Right renal cortex interstitium (tissue), 3 donors: ENCODE measurements at regions not wholly inside any gene's neighbourhood (a gene's known extent, or its start where the extent isn't known, plus 50 kb on each side); places are given as distances from the start of the nearest gene placed in this dataset.
"Not testable (repeated sequence)": the region's sequence is repeated elsewhere in the genome, so short reads cannot be mapped to it uniquely, and the experiment has no call there.

Source experiments
- DNase-seq, 3 donors: peaks; one replicate each; pipeline ENCODE4 v3.0.0-alpha.2; 2013; ENCODE audit warnings: low read depth in 3 of 3, low spot score in 2 of 3

DNA sequence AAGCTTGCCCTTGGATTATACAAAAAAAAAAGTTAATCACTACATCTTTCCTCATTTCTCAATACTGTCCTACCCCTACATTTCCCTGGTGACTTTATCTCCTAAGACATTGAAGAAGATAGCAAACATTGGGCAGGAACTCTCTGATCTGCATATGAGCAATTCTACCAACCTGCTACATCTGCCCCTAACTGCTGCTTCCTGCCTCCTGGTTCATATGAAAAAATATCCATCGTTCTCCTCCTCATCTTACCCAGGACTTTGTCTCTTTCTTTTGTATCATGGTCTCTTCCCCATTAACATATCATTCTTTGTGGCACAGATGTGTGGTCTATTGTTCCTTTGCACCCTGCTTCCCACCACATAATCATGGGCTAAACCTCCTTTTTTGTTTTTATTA lies 139.7 kb upstream of the PCGF5 start:
- DNase-seq, result no peak

DNA sequence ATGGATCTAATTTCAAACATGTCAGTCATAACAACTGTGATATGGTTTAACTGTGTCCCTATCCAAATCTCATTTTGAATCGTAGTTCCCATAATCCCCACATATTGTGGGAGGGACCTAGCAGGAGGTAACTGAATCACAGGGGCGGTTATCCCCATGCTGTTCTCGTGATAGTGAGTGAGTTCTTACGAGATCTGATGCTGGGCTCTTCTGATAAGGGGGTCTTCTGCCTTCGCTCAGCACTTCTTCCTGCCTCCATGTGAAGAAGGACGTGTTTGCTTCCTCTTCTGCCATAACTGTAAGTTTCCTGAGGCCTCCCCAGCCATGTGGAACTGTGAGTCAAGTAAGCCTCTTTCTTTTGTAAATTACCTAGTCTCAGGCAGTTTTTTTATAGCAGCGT lies 138.0 kb upstream of the PCGF5 start:
- DNase-seq, result no peak

DNA sequence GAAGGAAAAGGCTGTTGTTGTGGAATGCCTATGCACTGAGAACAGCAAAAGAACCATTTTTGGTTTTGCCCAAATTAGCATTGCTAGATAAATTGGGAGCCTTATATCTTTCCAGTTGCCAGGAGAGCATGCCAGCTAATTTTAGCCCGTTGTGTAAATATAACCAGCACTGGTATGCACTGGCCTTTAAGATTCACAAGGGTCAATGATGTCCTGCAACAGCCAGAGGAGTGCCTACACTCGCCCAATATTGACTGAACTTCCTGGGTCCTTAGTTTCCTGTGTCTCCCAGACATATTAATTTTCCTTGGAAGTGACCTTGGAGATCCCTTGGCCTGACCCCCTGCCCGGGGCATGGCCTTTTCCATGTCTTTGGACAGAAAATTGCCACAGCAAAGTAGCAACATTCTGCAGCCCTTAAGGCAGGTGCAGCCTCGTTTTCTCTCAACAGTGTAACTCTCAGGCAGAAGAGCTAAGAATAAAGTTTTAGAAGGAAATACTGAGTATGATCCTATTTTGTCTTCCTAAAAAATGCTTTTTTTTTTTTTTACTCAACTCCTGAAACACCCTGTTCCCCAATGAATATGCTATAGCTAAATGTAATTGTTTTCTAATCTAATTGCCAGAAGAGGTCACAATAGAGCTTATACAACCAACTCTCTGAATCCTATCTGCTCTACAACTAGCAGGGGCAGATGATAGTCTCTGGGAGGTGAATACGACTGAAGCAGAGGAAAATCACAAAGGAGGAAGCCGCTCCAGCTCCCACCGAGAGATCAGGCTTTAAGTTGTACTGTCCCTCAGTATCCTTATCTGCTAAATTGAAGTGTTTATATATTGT lies 131.9 kb upstream of the PCGF5 start:
- no peak for DNase-seq

DNA sequence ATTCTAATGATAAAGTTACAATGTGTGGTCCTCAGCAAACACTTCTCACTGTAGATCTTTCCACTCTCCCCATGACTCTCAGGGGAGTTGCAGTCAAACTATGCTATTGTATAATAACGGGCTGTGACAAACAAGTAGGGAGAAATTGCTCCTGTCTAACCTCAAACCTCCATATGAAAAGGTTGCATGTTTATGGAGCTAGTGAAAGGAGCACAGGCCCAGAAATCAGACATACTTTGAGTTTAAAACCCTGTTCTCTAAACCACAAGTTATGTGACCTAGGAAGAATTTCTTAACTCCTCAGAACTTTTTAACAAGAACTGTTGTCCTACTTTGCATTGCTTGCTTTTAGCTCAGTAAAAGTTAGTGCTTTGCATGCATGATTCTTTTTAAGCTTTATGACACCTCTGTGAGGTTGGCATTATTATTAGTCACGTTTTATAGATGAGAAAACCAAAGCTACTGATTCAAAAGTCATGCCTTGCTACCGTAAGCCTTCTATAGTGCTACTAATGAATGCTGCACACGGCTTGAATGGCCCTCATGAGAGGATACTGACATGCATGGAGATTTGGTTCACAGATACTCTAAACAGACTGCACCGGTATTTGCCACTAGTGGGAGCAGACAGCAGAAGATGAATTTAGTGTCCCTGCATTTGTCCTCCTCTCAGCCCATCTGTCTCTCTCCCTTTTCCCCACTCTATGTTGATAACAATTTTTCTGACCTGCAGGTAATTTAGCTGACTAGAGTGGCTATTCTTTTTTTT lies 129.5 kb upstream of the PCGF5 start:
- no peak for DNase-seq

DNA sequence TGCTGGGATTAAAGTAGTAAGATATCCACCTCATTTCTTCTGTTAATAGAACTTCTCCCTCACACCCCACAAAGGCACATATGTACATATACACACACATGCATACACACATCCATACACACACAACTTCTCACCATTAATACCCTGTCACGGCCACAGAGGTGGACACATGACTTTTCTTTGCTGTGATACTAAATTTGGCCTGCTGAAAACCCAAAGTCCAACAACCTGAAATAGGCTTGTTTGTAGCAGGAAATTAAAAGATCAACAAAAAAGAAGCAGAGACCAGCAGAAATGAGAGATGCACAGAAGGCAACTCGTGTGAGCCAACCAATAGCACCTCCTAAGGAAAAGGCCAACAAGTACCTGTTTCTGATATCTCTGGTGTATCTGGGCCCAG lies 128.7 kb upstream of the PCGF5 start:
- DNase-seq, result no peak

DNA sequence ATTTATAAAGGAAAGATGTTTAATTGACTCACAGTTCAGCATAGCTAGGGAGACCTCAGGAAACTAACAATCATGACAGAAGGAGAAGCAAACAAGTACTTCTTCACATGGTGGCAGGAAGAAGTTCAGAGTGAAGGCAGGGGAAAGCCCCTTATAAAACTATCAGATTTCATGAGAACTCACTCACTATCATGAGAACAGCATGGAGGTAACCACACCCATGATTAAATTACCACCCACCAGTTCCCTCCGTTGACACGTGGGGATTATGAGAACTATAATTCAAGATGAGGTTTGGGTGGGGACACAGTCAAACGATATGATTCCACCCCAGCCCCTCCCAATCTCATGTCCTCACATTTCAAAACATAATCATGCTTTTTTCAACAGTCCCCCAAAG lies 124.2 kb upstream of the PCGF5 start:
- DNase-seq, result no peak

DNA sequence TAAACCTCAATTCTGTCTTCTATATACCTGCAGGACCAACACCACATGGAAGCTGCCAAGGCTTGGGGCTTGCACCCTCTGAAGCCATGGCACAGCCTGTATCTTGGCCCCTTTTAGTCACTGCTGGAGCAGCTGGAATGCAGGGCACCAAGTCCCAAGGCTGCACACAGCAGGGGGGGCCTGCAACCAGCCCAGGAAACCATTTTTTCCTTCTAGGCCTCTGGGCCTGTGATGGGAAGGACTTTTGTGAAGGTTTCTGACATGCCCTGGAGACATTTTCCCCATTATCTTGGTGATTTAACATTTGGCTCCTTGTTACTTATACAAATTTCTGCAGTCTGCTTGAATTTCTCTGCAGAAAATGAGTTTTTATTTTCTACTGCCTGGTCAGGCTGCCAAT lies 123.2 kb upstream of the PCGF5 start:
- DNase-seq, result no peak

DNA sequence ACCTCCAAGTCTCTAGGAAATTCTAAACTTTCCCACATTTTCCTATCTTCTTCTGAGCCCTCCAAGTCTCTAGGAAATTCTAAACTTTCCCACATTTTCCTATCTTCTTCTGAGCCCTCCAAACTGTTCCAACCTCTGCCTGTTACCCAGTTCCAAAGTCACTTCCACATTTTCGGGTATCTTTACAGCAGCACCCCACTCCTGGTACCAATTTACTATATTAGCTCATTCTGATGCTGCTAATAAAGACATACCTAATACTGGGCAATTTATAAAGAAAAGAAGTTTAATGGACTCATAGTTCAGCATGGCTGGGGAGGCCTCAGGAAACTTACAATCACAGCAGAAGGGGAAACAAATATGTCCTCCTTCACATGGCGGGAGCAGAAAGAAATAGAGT lies 122.4 kb upstream of the PCGF5 start:
- not testable (repeated sequence) for DNase-seq

DNA sequence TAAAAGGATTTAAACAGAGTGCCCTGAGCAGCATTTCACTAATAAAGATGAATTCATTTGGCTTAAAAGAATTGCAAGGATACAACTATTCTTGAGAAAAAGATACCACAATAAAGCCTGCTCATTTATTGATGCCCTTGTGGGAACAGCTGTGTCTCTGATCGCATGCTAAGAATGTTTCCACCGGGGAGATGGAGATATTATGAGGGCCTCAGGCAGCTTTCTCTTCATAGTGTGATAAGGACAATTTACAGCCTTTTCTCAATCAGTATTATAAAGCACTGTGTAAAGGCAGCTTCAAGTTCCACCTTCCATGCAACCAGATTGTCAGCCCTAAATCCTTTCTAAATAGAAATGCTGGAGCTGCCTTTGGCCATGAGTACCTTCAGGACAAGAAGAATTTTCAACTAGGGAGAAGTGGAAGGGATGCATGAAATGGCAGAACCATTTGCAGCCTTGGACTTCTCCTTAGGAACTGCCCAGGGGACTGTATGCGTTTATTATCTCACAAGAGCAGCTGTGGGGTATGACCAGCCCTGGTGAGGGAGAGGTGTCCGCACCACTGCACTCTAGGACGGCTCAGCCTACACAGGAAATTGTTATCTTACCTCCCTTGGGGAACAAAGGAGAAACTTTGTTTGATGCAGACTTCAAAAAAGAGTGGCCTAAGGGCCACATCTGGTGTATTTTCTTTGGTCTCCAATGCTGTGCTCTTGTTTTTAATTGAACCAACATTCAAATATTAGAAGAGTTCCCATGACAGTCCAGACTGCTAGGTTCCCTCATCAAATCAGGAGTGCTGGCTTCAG lies 116.9 kb upstream of the PCGF5 start:
- no peak for DNase-seq

DNA sequence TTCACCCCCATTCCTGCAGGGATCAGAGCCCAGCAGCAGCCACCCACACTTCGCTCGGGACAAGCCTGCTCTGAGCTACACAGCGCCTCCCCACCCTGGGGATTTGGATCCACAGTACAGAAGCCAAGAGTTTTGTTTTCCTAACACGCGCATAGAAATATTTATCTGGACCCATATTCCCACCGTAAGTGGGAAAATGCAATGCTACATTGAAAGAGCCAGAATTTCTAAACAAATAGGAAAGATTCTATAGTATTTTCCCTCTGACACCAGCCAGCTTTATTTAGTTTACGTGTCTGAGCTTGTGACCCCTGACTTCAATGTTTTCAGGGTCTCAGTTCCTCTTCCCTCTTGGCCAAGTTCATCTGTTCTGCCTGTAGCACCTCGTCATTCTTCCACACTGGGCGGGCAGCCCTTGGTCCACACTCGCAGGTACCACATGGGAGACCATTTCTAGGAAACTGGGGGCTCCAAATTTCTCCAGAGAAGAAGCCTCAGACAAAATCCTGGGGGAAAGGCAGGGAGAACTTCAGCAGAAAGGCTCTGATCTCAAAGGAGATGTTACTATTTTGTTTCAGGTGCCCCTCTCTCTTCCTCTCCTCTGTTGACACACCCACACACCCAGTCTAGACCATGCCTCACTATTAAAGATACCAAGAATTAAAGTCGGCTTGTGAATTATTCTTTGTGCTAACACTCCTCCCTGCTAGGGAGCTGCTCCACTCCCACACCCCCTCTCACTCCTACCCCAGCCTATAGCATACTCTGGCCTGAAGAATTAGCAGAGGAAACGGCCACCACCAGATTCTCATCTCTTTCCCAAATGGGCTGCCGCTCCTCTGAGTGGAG lies 116.0 kb upstream of the PCGF5 start:
- no peak for DNase-seq

DNA sequence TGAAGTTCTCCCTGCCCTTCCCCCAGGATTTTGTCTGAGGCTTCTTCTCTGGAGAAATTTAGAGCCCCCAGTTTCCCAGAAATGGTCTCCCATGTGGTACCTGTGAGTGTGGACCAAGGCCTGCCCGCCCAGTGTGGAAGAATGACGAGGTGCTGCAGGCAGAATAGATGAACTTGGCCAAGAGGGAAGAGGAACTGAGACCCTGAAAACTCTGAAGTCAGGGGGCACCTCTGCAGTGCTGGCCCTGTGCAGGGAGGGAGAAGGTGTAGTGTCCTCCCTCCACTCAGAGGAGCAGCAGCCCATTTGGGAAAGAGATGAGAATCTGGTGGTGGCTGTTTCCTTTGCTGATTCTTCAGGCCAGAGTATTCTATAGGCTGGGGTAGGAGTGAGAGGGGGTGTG lies 115.2 kb upstream of the PCGF5 start:
- DNase-seq, result no peak

DNA sequence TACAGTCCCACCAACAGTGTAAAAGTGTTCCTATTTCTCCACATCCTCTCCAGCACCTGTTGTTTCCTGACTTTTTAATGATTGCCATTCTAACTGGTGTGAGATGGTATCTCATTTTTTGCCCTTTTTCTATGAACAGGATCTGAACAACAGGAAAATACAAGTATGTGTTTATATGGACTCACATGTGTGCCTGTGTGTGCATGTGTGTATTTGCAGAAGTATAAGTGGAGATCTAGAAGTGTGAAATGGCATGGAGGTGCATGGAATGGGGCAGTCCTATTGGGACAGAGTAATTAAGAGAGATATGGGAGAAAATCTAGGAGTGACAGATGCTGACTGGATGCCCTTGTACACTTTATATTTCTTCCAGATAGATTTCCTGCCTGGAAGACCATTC lies 111.6 kb upstream of the PCGF5 start:
- DNase-seq, result no peak

DNA sequence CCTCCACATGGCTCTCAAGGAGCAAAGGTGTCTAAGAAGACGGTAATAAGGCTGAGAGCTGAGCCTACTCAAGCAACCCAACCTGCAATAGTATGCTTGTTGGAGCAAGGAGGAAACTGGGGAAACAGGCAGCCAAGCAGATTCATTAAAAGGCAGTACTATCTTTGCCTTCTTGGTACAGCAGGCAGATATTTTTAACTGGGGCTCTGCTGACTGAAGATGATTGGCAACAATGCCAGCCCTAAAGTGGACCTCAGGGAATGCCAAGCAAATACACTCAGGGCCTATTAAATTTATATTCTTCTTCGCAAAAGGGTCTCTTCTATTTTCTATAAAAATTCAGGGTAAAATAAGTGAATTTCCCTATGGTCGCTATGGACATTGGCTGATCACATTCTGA lies 109.4 kb upstream of the PCGF5 start:
- DNase-seq, result no peak

DNA sequence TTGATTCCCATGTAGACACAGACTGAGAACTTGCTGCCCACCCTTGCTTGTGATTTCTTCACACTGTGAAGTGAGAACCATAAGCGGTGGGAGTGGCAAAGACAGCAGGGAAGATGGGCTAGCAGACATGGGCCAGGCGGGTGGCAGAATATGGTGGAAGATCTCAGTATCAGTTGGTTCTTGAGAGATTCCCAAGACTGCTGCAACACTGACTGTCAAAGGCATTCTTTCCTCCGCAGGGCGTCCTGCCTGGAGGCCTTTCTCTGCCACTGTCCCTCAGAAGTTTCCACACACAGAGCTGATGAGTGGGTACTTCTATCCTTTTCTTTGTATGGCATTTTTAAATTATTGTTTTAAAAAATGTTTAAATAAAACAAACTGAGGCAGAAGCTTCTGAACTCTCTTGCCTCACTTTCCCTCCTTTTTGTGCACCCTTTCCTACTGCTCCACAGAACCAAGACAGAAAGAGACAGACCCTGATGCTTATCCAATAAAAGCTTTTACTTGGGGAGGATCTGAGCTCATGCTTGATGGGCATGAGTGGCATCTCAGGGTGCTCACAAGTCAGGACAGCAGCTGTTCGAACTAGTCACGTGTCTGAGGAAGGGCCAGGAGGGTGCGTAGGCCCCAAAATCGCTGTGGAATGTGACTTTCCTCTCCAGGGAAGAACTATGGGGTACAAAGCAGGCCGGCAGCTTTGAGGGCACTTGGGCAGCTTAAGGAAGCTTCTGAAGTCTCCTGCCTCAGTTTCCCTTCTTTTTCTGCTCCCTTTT lies 104.7 kb upstream of the PCGF5 start:
- no peak for DNase-seq

DNA sequence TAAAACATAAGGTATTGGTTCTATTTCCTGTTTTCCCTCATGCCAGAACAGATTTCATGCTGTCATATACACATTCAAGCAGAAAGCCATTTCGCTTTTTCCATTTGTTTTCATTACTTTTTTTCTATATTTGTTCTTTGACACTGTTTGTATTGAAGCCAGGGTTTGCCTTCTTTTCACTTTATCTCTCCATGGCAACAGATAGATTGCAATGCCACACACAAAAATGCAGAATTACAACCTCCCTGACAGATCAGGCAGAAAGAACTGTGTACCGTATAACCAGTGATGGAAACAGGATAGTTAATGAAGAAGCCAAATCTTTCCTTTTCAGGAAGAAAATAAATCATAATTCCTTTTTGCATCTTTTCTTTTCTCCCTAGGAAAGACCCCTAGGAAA lies 103.0 kb upstream of the PCGF5 start:
- no peak for DNase-seq

DNA sequence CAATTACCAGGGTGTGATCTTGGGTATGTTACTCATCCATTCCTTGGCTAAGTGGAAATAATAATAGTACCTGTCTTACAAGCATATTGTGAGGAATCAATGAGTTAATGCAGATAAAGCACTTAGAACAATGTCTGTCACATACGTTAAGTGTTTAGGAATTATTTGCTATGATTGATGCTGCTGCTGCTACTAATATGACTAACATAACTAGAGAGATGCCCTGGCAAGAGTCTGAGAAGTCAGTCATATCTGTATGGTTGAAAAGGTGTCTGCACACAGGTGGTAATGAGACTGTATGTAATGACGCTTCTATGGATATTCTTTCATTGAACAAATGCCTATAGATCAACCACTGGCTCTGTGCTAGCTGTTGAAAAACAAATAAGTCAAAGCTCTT lies 100.1 kb upstream of the PCGF5 start:
- no peak for DNase-seq

DNA sequence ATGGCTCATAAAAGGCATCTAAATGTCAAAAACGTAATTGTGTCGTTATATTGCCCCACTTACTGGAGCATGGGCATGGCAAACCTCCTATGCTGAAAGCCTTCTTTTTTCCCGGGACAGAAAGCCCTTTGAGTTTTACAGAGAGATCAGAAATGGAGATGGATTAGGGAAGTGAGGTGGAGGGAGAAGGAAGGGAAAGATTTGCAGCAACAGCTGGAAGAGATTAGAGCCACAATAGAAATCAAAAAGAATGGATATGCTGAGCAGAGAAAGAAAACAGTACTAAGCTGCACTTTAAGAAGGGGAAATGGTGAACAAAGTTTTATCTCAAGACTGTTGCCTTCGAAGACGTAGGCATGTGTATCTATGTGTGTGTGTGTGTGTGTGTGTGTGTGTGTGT lies 97.2 kb upstream of the PCGF5 start:
- DNase-seq, result no peak

DNA sequence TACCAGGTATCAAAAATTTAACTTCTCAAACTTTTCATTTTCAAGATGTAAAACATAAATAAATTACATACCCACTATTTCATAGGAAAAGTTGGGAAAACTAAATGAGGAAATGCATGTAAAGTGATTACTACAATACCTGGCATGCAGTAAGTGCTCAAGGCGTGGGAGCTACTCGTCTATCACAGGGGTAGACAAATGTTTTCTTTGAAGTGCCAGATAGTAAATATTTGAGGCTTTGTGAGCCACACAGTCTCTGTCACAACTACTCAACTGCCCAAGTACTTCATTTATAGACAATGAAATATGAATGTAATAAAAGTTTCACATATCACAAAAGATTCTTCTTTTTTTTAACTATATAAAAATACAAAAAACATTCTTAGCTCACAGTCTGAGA lies 96.4 kb upstream of the PCGF5 start:
- DNase-seq, result no peak

DNA sequence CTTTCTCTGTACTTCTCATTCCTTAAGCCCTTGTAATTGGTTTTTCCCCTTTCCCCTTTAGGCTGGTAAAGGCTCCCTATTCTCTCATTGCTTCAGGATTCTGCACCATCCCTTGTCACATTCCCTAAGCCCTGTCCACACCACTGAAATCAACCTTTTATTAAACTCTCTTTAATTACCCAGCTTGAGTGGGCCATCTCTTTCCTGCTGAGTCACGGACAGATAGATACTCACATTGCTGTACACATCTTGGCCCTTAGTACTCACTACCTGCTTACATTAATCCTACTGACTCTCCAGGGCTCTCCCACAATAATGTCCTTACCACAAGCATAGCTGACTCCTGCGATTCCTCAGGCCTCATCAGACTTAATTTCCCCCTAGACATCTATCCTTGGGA lies 94.0 kb upstream of the PCGF5 start:
- DNase-seq, result no peak
